Glomerular endothelial cell (primary cell): ENCODE measurements at regions not wholly inside any gene's neighbourhood (a gene's known extent, or its start where the extent isn't known, plus 50 kb on each side); places are given as distances from the start of the nearest gene placed in this dataset.

ENCODE experiments used
- DNase-seq: peaks from one replicate; pipeline ENCODE4 v3.0.0-alpha.2; 2011; ENCODE audit warnings: low read depth, low spot score; ENCODE audit errors: extremely low read depth

- no peak for DNase-seq
These were observed 500.1 kb upstream of the CFAP20DC start for GRCh38 chr3:59549962-59550361.

- DNase-seq, result no peak
These were observed 498.0 kb upstream of the CFAP20DC start for GRCh38 chr3:59547874-59548273.

GRCh38 chr3:59546522-59546921 lies 496.7 kb upstream of the CFAP20DC start:
- no peak for DNase-seq

- no peak for DNase-seq
These were observed 495.5 kb upstream of the CFAP20DC start for GRCh38 chr3:59545374-59545773.

- DNase-seq, result no peak
These were observed 492.5 kb upstream of the CFAP20DC start for GRCh38 chr3:59542276-59542675.

GRCh38 chr3:59540696-59541095 lies 490.9 kb upstream of the CFAP20DC start:
- no peak for DNase-seq

GRCh38 chr3:59540241-59540640 lies 490.4 kb upstream of the CFAP20DC start:
- DNase-seq, result no peak

- DNase-seq, result no peak
These were observed 489.1 kb upstream of the CFAP20DC start for GRCh38 chr3:59538753-59539432.

GRCh38 chr3:59535791-59536221 lies 486.0 kb upstream of the CFAP20DC start:
- no peak for DNase-seq

GRCh38 chr3:59531994-59532393 lies 482.2 kb upstream of the CFAP20DC start:
- no peak for DNase-seq

- DNase-seq, result no peak
These were observed 481.4 kb upstream of the CFAP20DC start for GRCh38 chr3:59531066-59531745.

- DNase-seq, result no peak
These were observed 478.4 kb upstream of the CFAP20DC start for GRCh38 chr3:59528251-59528650.

GRCh38 chr3:59527493-59527892 lies 477.7 kb upstream of the CFAP20DC start:
- DNase-seq, result no peak

- DNase-seq, result no peak
These were observed 477.2 kb upstream of the CFAP20DC start for GRCh38 chr3:59526999-59527398.

GRCh38 chr3:59522550-59522949 lies 472.7 kb upstream of the CFAP20DC start:
- no peak for DNase-seq

- DNase-seq, result no peak
These were observed 469.3 kb upstream of the CFAP20DC start for GRCh38 chr3:59519094-59519493.

GRCh38 chr3:59518283-59519055 lies 468.6 kb upstream of the CFAP20DC start:
- no peak for DNase-seq

GRCh38 chr3:59517388-59517787 lies 467.6 kb upstream of the CFAP20DC start:
- no peak for DNase-seq

GRCh38 chr3:59515966-59516365 lies 466.1 kb upstream of the CFAP20DC start:
- DNase-seq, result no peak

GRCh38 chr3:59514865-59515482 lies 465.1 kb upstream of the CFAP20DC start:
- no peak for DNase-seq

- no peak for DNase-seq
These were observed 463.7 kb upstream of the CFAP20DC start for GRCh38 chr3:59513570-59513969.
